Retinal pigment epithelial cell (primary cell): ENCODE measurements at regions not wholly inside any gene's neighbourhood (a gene's known extent, or its start where the extent isn't known, plus 50 kb on each side); places are given as distances from the start of the nearest gene placed in this dataset.

Source experiments
- DNase-seq: peaks from one replicate; pipeline ENCODE4 v3.0.0-alpha.2; 2010; ENCODE audit warnings: low read depth
- H3K4me3 ChIP-seq: 2 replicates; pipeline ENCODE4 v1.5.1; 2011; ENCODE audit warnings: mild to moderate bottlenecking, low read length, control low read depth, moderate library complexity
- TF ChIP-seq, protein P1 (sequence below): conservative IDR thresholded peaks from 2 replicates; pipeline ENCODE4 v1.5.1; 2011; ENCODE audit warnings: low read depth, low read length, control low read depth, inconsistent platforms

DNA sequence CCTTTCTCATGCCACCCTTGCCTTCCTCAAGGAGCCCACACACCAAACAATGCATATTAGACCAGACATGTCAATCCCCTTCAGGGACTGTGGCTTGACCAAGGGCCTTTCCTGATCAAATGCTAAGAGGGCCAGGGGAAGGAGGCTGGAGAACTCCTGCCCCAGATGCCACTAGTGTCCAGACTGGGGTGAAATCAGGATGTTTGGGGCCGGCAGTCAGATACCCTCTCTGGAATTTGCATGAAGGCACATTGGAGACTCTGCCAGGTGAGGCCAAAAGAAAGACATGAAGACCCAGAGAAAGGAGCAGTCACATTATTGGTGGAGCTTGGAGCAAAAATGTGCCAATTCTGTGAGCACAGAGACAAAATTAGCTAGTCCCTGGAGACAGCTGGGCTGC lies 154.1 kb downstream of the TLE3 start:
- no peak overlapping the region for H3K4me3 ChIP-seq
- no peak for DNase-seq
- TF ChIP-seq, protein P1, sequence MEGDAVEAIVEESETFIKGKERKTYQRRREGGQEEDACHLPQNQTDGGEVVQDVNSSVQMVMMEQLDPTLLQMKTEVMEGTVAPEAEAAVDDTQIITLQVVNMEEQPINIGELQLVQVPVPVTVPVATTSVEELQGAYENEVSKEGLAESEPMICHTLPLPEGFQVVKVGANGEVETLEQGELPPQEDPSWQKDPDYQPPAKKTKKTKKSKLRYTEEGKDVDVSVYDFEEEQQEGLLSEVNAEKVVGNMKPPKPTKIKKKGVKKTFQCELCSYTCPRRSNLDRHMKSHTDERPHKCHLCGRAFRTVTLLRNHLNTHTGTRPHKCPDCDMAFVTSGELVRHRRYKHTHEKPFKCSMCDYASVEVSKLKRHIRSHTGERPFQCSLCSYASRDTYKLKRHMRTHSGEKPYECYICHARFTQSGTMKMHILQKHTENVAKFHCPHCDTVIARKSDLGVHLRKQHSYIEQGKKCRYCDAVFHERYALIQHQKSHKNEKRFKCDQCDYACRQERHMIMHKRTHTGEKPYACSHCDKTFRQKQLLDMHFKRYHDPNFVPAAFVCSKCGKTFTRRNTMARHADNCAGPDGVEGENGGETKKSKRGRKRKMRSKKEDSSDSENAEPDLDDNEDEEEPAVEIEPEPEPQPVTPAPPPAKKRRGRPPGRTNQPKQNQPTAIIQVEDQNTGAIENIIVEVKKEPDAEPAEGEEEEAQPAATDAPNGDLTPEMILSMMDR, result no peak

DNA sequence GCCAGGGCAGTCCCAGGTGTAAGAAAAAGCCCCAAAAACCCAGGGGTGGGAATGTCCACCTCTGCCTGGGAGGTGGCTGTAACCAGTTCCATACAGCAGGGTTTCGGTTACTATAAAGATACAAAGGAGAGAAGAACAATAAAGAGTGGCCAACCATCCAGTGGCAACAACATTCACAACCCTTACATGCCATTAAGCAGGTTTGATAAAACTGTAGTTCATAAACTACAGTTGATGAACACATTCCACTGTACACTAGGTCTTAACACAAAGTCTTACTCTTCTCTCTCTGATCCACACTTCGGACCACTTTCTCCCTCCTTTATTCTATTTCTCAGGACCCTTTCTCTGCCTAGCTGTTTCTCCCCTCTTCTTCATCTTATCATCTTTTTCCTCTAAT lies 152.0 kb downstream of the TLE3 start:
- DNase-seq, result no peak
- no peak overlapping the region for H3K4me3 ChIP-seq
- TF ChIP-seq, protein P1, result no peak

DNA sequence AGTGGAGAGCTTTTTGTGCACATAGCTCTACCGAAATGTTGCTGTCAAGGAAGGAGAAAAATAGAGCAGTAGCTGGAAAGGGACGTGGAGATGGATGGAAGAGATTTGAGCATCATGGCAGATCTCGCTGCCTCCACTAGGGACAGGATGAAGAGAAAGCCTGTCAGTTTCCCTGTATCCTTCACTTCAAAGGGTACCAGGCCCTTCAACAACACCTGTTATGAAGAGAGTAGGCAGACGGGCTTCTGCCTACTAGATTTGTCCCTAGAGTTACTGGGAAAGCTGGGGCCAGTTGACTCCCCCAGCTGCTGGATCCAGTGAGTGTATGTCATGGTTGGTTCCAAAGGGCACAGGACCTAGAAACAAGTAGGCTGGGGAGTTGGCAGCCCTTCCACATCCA lies 150.8 kb downstream of the TLE3 start:
- no peak overlapping the region for H3K4me3 ChIP-seq
- DNase-seq, result no peak
- TF ChIP-seq, protein P1, result no peak

DNA sequence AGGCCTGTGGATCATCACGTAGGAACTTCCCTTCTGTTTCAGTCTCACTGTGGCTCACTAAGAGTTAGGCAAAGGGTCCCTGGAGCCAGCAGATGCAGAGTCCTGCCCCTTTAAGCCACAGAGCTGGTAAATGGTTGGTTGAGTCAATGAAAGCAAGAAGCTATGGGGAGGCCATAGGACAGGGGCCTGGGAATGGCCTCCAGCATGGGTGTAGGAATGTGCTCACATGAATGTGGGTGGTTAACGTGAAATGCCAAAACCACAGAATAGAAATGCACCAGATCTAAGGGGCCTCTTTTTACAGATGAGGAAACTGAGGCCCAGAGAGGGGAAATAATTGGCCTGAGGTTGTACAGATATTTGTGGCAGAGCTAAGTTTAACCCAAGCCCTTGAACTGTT lies 150.3 kb downstream of the TLE3 start:
- H3K4me3 ChIP-seq, result no peak overlapping the region
- no peak for DNase-seq
- TF ChIP-seq, protein P1, result no peak

DNA sequence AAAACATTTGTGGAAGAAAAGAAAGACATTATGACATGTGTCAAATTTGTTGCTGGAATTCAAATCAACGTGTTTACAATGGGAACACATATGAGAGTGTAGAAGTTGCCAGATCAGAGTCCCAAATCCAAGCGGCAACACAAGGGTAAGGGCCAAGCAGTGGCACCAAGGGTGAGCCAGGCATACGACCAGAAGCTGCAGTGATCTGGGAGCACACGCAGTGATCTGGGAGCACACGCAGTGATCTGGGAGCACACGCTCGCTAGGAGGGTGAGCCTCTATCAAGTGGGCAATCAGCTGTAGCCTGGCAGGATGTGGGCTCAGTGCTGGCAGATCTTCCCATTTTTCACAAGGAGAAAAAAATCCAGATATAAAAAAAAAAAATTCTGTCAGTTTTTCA lies 148.2 kb downstream of the TLE3 start:
- DNase-seq, result no peak
- H3K4me3 ChIP-seq, result no peak overlapping the region
- TF ChIP-seq, protein P1, result no peak

DNA sequence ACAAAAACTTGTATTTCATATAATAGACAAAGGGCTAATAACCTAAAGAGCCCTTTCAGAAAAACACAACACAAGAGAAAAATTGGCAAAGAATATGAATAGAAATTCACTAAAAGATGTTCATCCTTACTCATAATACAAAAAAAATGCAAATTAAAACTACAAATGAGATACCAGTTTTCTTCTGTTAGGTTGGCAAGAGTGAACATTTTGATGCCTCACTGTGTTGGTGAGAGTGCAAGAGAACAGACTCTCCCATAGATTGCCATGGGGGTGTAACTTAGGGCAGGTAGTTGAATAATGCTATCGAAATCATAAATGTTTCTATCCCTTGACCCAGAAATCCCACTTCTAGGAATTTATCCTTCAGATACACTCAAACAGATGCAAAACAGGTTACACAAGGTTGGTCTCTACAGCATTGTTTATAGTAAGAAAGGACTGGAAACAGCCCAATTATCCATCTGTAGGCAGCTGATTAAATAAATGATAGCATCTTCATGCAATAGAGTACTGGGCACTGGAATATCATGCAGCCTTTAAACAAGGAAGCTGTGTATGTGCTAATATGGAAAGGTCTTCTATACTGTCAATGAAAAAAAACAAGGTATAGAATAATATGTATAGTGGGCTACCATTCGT lies 146.3 kb downstream of the TLE3 start:
- DNase-seq, result no peak
- H3K4me3 ChIP-seq, result no peak overlapping the region
- TF ChIP-seq, protein P1, result no peak

DNA sequence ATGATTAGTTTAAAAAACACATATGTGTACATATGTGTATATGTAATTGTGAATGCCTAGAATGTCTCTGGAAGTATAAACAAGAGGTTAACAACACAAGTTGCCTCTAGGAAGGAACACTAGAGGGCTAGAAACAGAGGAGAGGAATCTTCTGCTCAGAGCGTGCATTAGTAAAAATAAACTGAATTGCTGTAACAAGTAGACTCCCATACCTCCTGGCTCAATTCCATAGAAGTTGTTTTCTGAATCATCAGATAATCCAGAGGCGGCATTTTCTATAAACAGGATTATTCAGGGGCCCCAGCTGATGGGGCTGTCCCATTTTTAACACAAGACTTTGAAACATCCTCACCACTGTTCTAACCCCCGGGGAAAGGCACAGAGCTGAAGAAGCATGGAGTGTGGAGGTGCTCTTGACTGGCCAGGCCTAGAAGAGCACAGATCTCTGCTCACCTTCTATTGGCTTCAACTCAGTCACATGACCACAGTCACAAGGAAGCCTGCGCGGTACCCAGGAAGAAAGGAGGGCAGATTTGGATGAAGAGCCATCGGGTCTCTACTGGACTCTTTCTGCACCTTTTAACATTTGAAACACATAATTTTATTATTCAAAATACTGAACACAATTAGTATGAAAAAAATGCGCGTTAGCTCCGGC lies 145.7 kb downstream of the TLE3 start:
- DNase-seq, result peak; percentile 17
- H3K4me3 ChIP-seq, result no peak overlapping the region
- TF ChIP-seq, protein P1, result peak; percentile 24
